HG03469 (cell line): ENCODE measurements at regions not wholly inside any gene's neighbourhood (a gene's known extent, or its start where the extent isn't known, plus 50 kb on each side); places are given as distances from the start of the nearest gene placed in this dataset.

Source experiments
- ATAC-seq: cut with Tn5 transposase; IDR thresholded peaks from one replicate; pipeline ENCODE4 v1.9.1; 2021; ENCODE audit warnings: mild to moderate bottlenecking, moderate library complexity, moderate number of reproducible peaks; ENCODE audit not compliant: unreplicated experiment

GRCh38 chr10:43712821-43713584 lies 64.3 kb upstream of the ZNF32 start:
- ATAC-seq: no peak

GRCh38 chr10:43710772-43711471 lies 62.2 kb upstream of the ZNF32 start:
- ATAC-seq: no peak

GRCh38 chr10:43708262-43708661 lies 59.6 kb upstream of the ZNF32 start:
- ATAC-seq: no peak

- no peak for ATAC-seq
Measured at GRCh38 chr10:43707770-43708169, 59.1 kb upstream of the ZNF32 start.

GRCh38 chr10:43706166-43706565 lies 57.5 kb upstream of the ZNF32 start:
- ATAC-seq: no peak

- no peak for ATAC-seq
Measured at GRCh38 chr10:43703286-43703685, 54.6 kb upstream of the ZNF32 start.

- ATAC-seq: no peak
Measured at GRCh38 chr10:43702936-43703281, 54.2 kb upstream of the ZNF32 start.

- ATAC-seq: no peak
Measured at GRCh38 chr10:43702213-43702935, 53.7 kb upstream of the ZNF32 start.

GRCh38 chr10:43701295-43701694 lies 52.6 kb upstream of the ZNF32 start:
- no peak for ATAC-seq

GRCh38 chr10:43700306-43700705 lies 51.6 kb upstream of the ZNF32 start:
- no peak for ATAC-seq

GRCh38 chr10:43699516-43699915 lies 50.8 kb upstream of the ZNF32 start:
- ATAC-seq: no peak
